Osteoblast (primary cell): ENCODE measurements at regions not wholly inside any gene's neighbourhood (a gene's known extent, or its start where the extent isn't known, plus 50 kb on each side); places are given as distances from the start of the nearest gene placed in this dataset.

ENCODE experiments used
- DNase-seq: peaks from one replicate; pipeline ENCODE4 v3.0.0; 2011; ENCODE audit warnings: low spot score, mixed read lengths; ENCODE audit not compliant: insufficient read length; ENCODE audit errors: missing footprints
- H2AFZ ChIP-seq: 2 replicates; pipeline ENCODE4 v1.6.0; 2011; ENCODE audit warnings: mild to moderate bottlenecking, low read length
- H3K27ac ChIP-seq: 2 replicates; pipeline ENCODE4 v1.5.1; 2011; ENCODE audit warnings: mild to moderate bottlenecking, low read depth, low read length, moderate library complexity
- H3K27me3 ChIP-seq: 2 replicates; pipeline ENCODE4 v1.6.0; 2012; ENCODE audit warnings: mild to moderate bottlenecking, control low read depth, inconsistent platforms, low read length, moderate library complexity; ENCODE audit not compliant: insufficient read depth
- H3K36me3 ChIP-seq: 2 replicates; pipeline ENCODE4 v1.5.1; 2011; ENCODE audit warnings: mild to moderate bottlenecking, low read length, control low read depth, moderate library complexity; ENCODE audit not compliant: insufficient read depth
- H3K4me1 ChIP-seq: 2 replicates; pipeline ENCODE4 v1.5.1; 2011; ENCODE audit warnings: mild to moderate bottlenecking, low read length, control low read depth, moderate library complexity; ENCODE audit not compliant: insufficient read depth
- H3K4me2 ChIP-seq: 2 replicates; pipeline ENCODE4 v1.6.0; 2011; ENCODE audit warnings: mild to moderate bottlenecking, low read length; ENCODE audit not compliant: insufficient read depth
- H3K4me3 ChIP-seq: fragments of 200-600 bp; sonication (generic); 3 replicates; pipeline ENCODE4 v1.5.1; 2012; ENCODE audit warnings: mild to moderate bottlenecking, low read length, inconsistent platforms; ENCODE audit not compliant: insufficient read depth
- H3K79me2 ChIP-seq: 2 replicates; pipeline ENCODE4 v1.6.0; 2012; ENCODE audit warnings: mild to moderate bottlenecking, low read length, control low read depth, inconsistent platforms; ENCODE audit not compliant: insufficient read depth
- H3K9me3 ChIP-seq: 2 replicates; pipeline ENCODE4 v1.5.1; 2011; ENCODE audit warnings: low read depth, low read length, control low read depth
- H4K20me1 ChIP-seq: 2 replicates; pipeline ENCODE4 v1.6.0; 2012; ENCODE audit warnings: mild to moderate bottlenecking, low read length, control low read depth; ENCODE audit not compliant: insufficient read depth
- TF ChIP-seq, protein P1 (sequence below): IDR thresholded peaks from 2 replicates; pipeline ENCODE4 v1.5.1; 2011; ENCODE audit warnings: mild to moderate bottlenecking, low read depth, low read length, moderate library complexity; ENCODE audit errors: extremely low read depth

DNA sequence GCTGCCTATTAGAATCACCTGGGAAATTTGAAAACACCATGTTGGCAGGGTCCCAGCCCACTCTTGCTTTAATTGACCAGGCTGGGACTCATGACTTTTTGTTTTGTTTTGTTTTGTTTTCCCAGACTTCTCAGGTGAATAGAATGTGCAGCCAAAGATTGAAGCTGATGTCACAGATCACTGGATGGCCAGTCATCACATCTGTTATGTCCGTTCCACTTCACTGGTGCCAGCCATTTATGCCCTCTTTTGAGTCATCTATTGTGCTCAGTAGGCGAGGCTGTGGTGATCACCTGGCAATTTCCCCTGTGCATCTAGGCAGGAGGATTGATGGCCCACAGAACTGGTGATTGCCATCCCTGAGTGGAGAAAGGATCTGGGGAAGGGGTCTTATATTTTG lies 297.3 kb downstream of the INSC start:
- no peaks in the 10 kb centered on the region for H3K36me3 ChIP-seq
- no peaks in the 10 kb centered on the region for H3K27me3 ChIP-seq
- H3K79me2 ChIP-seq: no peaks in the 10 kb centered on the region
- H2AFZ ChIP-seq: no peak overlapping the region
- no peak overlapping the region for H3K4me2 ChIP-seq
- no peaks in the 10 kb centered on the region for H4K20me1 ChIP-seq
- no peak for DNase-seq
- TF ChIP-seq, protein P1, sequence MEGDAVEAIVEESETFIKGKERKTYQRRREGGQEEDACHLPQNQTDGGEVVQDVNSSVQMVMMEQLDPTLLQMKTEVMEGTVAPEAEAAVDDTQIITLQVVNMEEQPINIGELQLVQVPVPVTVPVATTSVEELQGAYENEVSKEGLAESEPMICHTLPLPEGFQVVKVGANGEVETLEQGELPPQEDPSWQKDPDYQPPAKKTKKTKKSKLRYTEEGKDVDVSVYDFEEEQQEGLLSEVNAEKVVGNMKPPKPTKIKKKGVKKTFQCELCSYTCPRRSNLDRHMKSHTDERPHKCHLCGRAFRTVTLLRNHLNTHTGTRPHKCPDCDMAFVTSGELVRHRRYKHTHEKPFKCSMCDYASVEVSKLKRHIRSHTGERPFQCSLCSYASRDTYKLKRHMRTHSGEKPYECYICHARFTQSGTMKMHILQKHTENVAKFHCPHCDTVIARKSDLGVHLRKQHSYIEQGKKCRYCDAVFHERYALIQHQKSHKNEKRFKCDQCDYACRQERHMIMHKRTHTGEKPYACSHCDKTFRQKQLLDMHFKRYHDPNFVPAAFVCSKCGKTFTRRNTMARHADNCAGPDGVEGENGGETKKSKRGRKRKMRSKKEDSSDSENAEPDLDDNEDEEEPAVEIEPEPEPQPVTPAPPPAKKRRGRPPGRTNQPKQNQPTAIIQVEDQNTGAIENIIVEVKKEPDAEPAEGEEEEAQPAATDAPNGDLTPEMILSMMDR: no peak
- H3K9me3 ChIP-seq: no peaks in the 10 kb centered on the region
- H3K4me1 ChIP-seq: no peaks in the 10 kb centered on the region
- H3K4me3 ChIP-seq: no peak overlapping the region
- no peak overlapping the region for H3K27ac ChIP-seq

DNA sequence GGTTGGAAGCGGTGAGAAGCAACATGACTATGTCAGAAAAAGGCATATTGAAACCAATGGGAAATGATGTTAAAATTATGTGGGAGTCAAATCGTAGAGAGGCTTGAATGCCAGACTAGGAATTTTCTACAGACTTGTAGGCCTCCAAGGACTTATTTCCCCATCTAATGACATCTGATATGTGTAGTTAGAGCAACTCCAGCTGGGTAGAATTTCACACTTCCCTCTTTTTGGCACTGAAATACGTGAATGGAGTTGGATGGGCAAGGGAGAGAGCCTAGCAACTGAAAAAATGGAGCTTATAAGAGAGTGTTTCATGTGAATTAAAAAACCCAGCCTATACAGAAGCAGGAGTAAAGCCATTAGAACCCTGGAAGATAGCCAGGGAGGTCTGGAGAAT lies 304.2 kb downstream of the INSC start:
- Histone ChIP-seq H3K79me2 (no peaks in the 10 kb centered on the region), H3K27ac (no peak overlapping the region), H2AFZ (no peak overlapping the region), H4K20me1 (no peaks in the 10 kb centered on the region), H3K27me3 (no peaks in the 10 kb centered on the region), H3K9me3 (no peaks in the 10 kb centered on the region), H3K4me2 (no peak overlapping the region), H3K4me1 (no peaks in the 10 kb centered on the region), H3K36me3 (no peaks in the 10 kb centered on the region), H3K4me3 (no peak overlapping the region)
- TF ChIP-seq, protein P1: no peak
- DNase-seq: no peak

GRCh38 chr11:15419696-15420095 lies 305.0 kb downstream of the INSC start:
- TF ChIP-seq, protein P1: no peak
- no peak overlapping the region for H3K4me2 ChIP-seq

GRCh38 chr11:15430381-15430780 lies 315.7 kb downstream of the INSC start:
- no peak overlapping the region for H3K4me2 ChIP-seq
- H3K36me3 ChIP-seq: no peaks in the 10 kb centered on the region
- no peak overlapping the region for H3K4me3 ChIP-seq
- H3K79me2 ChIP-seq: no peaks in the 10 kb centered on the region
- H4K20me1 ChIP-seq: no peaks in the 10 kb centered on the region
- DNase-seq: no peak
- H3K4me1 ChIP-seq: no peaks in the 10 kb centered on the region
- no peaks in the 10 kb centered on the region for H3K9me3 ChIP-seq
- TF ChIP-seq, protein P1: no peak
- no peak overlapping the region for H3K27ac ChIP-seq
- H3K27me3 ChIP-seq: no peaks in the 10 kb centered on the region
- H2AFZ ChIP-seq: no peak overlapping the region

More at GRCh38 chr11:15419696-15420095, 305.0 kb downstream of the INSC start:
- H3K27me3 ChIP-seq: no peaks in the 10 kb centered on the region
- H3K4me3 ChIP-seq: no peak overlapping the region
- H2AFZ ChIP-seq: no peak overlapping the region
- H3K9me3 ChIP-seq: no peaks in the 10 kb centered on the region
- H3K4me1 ChIP-seq: no peaks in the 10 kb centered on the region
- DNase-seq: peak; percentile 36
- no peaks in the 10 kb centered on the region for H3K79me2 ChIP-seq
- H4K20me1 ChIP-seq: no peaks in the 10 kb centered on the region
- no peaks in the 10 kb centered on the region for H3K36me3 ChIP-seq
- H3K27ac ChIP-seq: no peak overlapping the region
